HG03520 (cell line): ENCODE measurements at regions not wholly inside any gene's neighbourhood (a gene's known extent, or its start where the extent isn't known, plus 50 kb on each side); places are given as distances from the start of the nearest gene placed in this dataset.

Experiments
- ATAC-seq: cut with Tn5 transposase; IDR thresholded peaks from one replicate; pipeline ENCODE4 v1.9.1; 2021; ENCODE audit warnings: mild to moderate bottlenecking, moderate library complexity; ENCODE audit not compliant: unreplicated experiment

DNA sequence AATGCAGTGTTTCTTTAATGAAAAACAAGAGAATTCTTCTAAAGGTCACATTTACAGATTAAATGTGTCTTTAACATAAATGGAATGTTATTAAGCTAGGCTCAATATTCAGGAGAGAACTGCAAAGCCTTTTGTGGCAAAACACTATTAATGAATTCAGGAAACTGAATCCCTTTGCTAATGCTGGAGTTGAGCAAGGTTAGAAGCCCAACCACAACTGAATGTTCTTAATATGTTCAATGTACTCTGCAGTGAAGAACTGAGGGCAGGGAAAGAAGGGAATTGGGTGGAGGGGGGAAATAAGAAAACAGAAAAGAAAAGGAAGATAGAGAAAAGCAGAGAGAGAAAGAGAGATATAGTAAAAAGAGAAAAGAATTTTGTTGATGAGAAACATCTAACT, 276.7 kb upstream of the TMEM161B start:
- no peak for ATAC-seq

DNA sequence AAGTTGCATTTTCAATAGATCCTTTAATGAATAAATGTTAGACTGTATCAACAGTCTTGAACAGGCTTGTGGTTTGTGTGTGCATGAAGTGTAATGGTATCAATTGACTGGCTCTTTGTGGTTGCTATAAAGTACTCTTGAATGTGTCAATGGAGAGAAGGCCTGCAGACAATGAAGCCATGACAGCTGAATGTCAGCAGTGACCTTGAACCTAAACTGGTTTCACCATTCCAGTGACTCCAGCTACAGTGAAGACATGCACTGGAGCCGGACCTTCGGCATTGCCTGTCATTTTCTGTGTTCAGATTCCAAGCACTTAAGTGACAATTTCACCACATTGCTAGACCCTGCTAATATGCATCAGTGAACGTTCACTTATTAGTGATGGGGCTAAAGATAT, 276.0 kb upstream of the TMEM161B start:
- no peak for ATAC-seq

DNA sequence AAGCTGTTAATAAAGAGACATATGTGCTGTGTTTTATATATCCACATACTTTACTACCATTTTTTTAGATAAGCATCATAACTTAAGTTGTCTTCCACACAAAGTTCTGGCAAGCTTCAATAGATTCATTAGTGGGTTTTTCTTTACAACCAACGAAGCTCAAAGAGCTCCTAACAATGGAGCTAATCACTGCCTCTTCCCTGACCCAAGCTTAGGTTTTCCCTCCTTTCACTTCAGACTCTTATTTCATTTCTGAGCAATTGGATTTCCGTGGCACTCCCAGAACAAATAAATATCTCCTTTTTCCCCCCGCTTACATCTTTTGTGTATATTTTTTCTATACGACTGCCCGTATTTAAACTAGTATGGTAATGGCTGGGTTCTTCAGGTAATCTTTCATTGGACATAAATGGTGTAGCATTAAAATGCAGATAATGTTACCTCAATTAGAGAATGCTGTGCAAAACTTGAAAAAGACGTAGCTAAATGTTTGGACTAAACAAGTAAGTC, 275.5 kb upstream of the TMEM161B start:
- ATAC-seq, result no peak

DNA sequence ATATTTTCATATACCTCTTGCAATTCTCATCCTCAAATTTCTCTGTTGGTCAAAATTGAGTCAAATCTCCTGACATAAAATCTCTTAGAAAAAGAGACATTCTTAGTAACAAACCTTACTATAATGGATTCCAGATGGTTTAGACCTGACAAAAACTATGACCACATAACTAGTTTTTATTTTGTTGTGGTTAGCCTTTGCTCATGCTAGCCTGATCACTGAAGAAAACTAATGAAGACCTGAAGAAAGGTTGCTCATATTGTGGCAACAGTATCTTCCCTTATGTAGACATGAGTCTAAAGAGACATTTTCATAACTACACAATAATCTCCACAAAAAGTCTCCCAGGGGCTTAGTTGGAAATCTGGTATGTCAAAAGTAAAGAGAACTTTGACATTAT, 274.1 kb upstream of the TMEM161B start:
- no peak for ATAC-seq

DNA sequence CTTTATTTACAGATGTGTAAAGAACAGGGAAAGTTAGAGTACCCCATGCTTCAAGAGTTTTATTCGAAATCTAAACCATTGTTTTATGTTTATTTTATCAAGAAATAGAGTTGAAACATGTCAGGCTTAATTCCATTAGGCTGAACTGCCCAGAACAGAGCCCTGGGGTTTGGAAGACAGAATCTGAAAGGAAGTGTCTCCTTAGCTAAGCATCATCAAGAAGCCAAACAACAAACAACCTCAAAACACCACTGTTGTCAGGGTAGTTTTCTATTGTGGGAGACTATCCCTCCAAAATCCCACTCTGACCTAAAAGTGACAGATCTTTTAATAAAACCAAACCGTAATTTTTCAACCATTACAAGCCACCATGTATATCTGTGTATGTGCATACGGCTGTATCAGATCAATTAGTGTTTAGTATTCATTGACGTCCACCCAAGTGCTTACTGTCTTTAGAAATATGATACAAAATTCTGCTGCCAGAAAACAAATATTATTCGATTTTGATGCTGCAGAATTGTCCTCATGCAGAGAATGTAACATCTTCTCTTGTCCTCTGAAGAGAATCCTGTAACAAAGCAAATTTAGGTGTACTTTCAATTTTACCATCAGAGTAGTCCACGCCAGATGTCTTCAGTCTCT, 271.9 kb upstream of the TMEM161B start:
- ATAC-seq, result no peak

DNA sequence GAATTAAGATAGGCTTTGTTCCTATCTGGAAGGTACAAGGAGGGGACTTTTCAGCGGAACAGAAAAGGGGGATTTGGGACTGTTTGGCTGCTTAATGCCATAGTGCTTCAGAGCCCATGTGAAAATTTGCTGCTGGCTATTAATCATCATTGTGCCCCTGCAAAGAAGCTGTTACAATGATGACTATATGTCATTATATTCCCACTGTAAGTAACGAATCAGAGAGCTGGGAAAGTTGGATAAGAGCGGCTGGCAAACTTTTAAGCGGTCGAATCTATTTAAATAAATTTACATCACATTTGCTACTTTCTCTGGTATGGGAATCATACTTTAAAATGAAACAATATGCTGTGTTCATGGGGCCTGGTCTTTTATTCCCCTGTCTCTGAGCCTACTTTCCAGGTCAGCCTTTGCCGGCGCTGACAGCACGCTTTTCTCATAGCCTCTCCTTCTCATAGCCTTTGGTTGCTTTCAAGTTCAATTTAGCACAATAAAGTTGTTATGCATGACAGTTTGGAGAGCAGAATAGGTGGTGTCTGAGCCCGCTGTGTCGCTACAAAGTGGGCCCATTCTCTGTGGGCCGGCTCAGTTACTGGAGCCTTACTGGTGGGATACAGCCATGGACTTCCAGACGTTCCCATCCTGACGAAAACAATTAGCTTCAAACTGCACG, 271.2 kb upstream of the TMEM161B start:
- ATAC-seq, result no peak

DNA sequence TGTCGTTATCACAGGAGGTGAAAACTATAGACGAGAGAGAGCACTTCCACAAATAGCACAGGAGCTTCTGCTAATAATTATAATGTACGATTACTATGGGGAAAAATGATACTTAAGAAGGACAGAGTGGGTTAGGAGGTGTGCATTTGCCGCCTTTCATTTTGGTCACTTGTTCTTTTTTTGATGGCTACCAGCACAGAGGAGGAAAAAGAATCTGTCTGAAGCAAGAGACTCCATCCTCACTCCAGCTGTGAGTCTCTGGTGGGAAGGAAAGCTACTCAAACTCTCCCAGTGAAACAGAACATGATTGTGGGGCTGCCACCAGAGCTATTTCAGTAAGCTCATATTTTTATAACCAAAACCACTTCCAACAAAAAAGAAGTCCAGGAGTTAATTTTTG, 270.4 kb upstream of the TMEM161B start:
- no peak for ATAC-seq

DNA sequence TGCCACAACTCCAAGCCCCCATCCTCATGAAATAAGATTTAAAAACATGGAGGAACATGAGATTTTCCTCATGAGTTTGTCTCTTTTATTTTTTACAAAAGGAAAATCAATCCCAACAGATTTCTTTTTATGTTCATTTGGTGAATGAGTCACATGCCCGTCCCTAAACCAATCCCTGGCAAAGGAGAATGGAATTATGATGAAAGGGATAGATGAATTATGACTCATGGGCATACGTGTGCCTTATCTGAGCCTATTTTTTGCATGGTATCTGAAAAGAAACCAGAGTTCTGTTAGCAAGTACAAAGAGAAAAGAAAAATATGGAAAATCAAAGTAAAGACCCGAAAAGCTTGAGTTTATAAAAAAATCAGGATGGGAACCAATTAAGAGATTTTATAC, 267.5 kb upstream of the TMEM161B start:
- ATAC-seq, result no peak

DNA sequence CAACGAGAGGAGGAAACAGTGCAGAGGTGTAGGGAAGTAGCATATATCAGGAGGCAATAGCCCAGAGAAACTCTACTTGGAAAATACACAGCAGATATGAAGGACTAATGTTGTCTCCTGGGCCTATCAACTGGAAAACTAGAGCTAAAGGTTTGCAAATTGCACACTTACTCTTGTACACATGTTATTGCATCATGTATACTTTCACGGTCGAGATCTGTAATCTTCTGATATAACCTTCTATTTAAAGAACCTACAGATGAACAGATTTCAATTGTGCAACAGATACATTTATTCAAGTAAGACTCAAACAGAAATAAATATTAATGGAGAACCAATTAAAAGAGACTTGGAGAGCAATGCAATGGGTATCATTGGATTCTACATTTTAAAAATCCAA, 256.3 kb upstream of the TMEM161B start:
- no peak for ATAC-seq

DNA sequence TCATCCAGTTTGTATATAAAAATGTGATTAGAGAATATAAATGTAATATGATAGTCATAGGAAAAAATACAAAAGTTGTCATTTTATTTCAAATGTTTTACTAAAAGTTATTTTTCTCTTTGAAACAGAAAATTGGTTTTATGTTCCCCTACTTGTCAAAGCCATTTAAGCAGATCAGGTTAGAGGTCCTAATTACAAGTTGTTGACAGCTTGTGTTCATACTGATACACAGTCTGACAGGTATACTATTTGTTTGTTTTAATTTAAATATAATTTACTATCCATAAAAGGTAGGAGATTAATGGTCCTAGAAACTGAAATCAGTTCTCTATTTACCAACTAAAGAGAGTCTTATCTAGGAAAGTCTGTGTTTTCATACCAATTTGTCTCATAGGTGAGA, 250.4 kb upstream of the TMEM161B start:
- no peak for ATAC-seq

DNA sequence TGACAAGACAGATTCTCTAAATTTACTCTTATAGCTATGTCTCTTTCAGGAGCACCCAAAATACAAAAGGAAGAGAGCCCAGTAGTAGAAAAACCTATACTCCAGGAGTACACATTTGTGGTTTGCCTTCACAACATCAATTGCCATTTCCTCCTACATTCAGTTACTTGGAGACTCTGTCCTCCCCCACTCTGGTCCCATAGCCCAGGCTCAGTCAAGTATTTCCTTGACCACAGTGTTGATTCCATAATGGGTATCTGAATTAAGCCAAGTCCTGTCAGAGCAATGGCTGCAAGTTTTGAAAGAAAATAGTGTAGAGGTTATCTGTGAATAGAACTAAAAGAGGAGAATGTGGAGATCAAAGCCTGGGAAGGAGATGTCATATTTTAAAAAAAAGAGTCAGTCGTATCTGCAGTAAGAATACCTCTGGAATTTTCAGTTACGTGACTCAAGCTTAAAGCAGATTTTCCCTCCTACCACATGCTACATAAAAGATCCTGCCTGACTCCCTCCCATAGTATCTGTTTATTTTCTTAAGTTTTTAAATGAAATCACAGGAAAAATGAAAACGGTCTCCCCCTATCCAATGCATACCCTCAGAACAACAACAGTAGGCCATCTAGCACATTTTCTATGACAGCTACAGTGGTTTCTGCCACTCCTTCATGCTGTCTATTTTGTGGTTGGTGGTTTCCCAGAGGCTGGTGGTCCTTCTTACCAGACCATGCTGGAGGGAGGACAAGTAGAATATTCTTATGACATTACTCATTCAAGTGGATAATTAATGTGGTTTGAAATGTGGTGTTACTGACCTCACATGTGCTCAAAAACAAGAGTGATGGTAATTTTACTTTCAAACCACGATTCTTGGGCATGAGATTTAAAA, 249.7 kb upstream of the TMEM161B start:
- no peak for ATAC-seq

DNA sequence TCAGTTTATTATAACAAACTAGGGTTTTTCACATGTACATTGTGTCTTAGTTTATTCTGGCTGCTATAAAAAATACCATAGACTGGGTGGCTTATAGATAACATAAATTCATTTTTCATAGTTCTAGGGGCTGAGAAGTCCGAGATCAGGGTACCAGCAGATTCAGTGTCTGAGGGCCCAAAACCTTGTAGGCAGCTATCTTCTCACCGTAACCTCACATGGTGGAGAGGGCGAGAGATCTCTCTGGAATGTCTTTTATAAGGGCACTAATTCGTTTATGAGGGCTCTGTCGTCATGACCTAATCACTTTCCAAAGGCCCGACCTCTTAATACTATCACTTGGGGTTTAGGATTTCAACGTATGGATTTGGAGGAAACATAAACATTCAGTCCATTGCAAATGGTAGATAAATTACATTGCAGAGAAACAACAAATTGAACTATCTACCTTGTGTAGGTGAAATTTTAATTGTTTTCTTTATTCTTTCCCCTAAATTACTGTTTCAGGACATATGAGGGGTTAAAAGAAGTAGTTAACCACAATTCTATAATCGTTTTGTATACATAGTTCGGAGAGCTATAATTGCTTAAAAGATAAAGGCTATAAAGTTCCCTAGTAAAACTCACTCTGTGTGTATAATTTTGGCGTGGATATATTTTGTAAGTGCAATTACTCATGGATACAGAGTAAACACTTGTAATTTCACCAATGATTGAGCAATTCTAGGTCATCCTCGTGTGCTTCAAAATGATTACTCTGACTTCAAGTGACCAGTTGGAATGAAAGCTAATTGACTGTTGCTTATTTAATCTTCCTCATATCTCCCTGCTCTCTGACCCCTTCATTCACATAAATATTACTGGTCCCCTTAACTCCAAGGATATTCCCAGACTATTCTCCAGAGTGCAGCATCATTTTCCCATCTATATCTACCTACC, 247.5 kb upstream of the TMEM161B start:
- ATAC-seq, result no peak

DNA sequence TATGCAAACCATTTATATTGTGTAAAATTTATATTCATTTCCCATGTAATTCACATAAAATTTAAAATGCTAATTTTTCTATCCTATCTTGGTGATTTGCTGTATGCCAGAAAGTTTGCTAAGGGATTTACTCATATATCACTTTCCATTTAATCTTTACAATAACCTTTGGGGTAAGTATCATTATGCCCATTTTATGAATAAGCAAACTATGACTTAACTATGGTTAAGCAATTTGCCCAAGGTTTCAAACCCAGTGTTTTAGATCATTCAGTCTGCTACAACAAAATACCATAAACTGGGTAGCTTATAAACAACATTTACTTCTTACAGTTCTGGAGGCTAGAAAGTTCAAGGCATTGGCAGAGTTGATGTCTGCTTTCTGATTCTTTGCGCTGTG, 246.4 kb upstream of the TMEM161B start:
- no peak for ATAC-seq

DNA sequence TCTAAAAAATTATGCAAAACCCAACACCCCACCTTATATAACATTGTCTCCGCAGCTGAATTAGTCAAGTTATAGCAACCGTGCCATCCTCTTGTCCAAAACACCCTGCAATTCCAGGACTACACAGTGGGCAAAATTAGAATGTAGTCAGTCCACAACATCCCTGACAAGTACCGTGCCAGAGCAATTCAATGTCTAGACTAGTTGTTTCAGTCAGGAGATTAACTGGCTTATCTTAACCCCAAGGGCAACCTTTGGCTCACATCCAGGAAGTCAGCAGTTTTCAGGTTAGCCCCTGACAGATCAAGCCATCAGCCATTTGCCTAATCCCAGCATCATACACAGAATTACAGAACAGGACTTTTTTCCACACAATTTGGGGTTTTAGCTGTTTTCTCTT, 240.8 kb upstream of the TMEM161B start:
- ATAC-seq, result no peak

DNA sequence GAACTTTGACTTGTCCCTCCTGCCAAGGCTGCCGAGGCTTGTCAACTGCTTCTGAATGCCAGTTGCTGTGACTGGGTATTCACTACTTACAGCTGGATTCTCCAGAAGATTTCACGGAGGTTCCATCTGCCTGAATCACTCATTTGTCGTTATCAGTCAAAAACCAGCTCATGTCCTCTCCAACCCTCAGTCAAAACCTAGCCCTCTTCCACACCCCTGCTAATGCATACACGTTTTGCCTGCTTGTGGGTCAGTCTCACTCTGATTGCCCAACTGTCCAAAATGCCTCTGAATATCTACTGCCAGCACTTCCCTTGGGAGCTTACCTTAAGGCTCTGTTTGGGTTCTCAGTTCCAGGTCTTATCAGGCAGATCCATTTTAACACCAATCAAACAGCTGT, 238.6 kb upstream of the TMEM161B start:
- no peak for ATAC-seq

DNA sequence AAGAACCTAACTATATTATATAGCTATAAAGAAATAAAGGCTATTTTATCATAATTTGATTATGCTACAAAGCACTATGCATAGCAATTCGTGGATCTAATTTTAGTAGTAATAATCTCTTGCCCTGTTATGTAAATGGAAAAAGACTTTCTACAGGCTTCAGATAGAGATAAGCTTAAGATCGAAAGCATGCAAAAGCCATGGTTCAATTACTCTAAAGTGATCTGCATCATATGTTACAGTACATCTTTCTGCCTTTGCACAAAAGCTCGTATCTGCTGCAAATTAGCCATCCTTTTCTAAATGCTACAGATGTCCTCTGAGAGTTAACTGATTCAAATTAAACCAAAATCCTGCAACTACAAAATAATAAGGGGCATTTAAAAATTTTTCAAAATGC, 234.8 kb upstream of the TMEM161B start:
- ATAC-seq, result no peak

DNA sequence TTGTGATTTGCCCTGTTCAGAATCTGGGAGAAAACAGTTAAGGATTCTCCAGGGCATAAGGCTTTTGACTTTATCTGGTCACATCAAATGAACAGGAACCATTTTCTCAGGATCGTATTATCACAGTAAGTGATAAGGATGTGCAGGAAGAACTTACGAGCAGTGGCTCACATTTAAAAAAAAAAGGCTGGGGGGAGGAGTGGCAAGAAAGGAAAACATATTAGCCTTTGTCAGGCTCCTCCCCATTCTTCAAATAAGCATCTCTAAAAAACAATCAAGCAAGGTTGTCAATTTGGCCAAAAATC, 234.3 kb upstream of the TMEM161B start:
- no peak for ATAC-seq

DNA sequence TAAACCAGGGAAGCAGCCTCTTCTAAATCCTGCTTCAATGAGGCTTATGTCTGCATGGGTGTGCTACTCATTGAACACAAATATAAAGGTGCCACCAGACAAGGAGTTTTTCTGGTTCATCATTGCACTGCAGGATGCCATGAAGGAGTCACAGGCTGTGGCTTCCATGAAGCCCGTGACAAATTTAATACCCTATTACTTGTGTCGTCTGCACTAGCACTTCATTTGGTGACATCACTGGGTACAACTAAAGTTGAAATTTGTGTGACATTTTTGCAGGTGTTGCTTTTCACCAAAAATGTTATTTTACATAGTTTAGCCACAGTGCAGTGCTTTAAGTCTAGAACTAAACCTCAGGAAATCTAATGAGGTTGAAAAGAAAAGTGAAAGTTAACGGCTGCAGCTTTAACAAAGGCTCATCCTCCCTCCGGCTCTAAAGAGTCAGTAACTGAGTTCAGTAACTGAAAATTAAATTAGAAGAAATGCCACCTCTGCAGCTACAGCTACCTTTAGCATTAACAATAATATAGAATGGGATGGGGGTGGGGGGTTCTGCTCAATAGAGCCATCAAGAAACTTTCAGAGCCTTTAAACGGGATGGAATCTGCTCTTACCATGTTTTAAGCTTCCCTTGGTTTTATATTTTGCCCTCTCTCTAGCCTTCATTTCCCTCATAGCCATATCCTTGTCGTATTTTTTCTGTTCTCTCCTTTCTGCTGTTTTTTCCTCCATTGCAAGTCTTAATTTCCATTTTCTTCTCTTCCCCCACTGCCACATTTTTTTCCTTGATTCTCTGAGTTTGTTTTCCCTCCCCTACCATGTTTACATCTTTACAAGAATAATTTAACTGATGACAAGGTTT, 233.8 kb upstream of the TMEM161B start:
- peak; percentile 66 for ATAC-seq

DNA sequence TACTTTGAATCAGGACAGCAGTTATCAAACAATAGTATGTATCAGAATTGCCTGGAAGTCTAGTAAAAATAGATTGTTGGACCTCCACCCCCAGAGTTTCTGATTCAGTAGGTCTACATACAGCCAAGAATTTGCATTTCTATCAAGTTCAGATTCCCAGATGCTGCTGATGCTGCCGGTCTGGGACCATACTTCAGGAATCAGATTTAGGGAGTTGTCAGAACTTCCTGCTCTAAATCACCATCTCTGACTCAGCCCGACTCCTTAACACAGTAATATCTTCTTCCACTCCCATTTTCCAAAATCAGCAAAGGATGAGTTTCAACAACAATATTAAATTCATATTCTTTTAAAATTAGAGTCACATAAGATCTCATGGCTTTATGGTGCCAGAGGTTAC, 227.2 kb upstream of the TMEM161B start:
- ATAC-seq, result no peak

DNA sequence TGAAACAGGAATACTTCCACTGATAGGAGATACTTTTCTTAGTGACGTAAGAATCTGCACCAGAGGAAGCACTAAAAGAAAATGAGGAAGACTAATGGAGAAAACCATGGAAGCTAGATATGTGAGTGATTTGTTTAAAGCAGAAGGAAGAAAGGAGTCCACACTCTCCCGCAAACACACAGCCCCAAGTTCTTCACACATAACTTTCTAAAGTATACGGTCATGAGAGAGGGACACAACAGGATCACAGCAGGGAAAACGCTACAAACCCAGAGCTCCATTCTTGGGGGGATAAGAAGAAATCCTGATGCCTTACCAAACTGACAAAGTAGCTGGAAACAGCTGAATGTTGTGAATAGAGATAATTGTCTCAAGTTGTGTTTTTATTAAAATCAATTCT, 222.2 kb upstream of the TMEM161B start:
- ATAC-seq, result no peak
